ENCODE measurements at regions not wholly inside any gene's neighbourhood (a gene's known extent, or its start where the extent isn't known, plus 50 kb on each side); places are given as distances from the start of the nearest gene placed in this dataset.

DNA sequence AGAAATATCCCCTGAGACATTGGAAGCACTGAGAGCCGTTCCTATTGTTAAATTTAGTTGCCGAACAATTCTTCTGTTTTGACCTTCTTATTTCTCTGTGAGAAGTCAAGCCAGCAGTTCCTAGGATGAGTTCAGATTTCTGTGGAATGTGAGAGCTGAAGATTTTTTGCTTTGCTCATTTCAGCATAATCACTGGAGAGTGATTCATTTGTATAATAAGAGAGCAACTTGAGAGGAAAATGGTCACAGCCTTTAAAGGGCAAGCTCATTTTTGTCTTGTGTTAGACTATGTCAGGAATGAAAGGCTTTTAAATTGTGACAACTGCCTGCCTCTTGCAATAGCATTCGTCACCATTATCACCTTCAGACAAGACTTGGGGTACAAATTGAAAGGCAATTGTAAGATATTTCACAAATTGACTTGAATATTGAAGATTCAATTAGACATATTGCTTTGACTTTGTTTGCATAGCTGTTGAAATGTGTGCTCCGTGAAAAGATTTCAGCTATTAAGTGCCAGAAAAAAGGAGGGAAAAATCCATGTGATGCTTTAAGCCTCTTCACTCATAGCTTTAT is 900.0 kb upstream of the GOT2 start:
- TF ChIP-seq POLR2A (IDR thresholded peaks at IDR 0.05) = no peak
- TF ChIP-seq, protein P1, sequence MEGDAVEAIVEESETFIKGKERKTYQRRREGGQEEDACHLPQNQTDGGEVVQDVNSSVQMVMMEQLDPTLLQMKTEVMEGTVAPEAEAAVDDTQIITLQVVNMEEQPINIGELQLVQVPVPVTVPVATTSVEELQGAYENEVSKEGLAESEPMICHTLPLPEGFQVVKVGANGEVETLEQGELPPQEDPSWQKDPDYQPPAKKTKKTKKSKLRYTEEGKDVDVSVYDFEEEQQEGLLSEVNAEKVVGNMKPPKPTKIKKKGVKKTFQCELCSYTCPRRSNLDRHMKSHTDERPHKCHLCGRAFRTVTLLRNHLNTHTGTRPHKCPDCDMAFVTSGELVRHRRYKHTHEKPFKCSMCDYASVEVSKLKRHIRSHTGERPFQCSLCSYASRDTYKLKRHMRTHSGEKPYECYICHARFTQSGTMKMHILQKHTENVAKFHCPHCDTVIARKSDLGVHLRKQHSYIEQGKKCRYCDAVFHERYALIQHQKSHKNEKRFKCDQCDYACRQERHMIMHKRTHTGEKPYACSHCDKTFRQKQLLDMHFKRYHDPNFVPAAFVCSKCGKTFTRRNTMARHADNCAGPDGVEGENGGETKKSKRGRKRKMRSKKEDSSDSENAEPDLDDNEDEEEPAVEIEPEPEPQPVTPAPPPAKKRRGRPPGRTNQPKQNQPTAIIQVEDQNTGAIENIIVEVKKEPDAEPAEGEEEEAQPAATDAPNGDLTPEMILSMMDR (IDR thresholded peaks at IDR 0.05) = no peak
